H9 (cell line): ENCODE measurements at regions not wholly inside any gene's neighbourhood (a gene's known extent, or its start where the extent isn't known, plus 50 kb on each side); places are given as distances from the start of the nearest gene placed in this dataset.

Source experiments
- DNase-seq: peaks from one replicate; pipeline ENCODE4 v3.0.0-alpha.2; 2017
- H2AFZ ChIP-seq: one replicate; pipeline ENCODE4 v1.6.1; 2013; ENCODE audit warnings: mild to moderate bottlenecking, low read length, control low read depth, moderate library complexity
- H2AK5ac ChIP-seq: 2 replicates; pipeline ENCODE4 v1.6.1; 2013; ENCODE audit warnings: low read length, control low read depth, mixed read lengths; ENCODE audit not compliant: insufficient read length
- H2BK120ac ChIP-seq: one replicate; pipeline ENCODE4 v1.6.1; 2013; ENCODE audit warnings: low read depth, mild to moderate bottlenecking, low read length, control low read depth, inconsistent platforms; ENCODE audit not compliant: poor library complexity, severe bottlenecking
- H2BK12ac ChIP-seq: 2 replicates; pipeline ENCODE4 v1.6.1; 2013; ENCODE audit warnings: low read length, control low read depth, mixed read lengths, low read depth; ENCODE audit not compliant: insufficient read length
- H2BK15ac ChIP-seq: 2 replicates; pipeline ENCODE4 v1.6.1; 2013; ENCODE audit warnings: low read depth, low read length, control low read depth
- H2BK20ac ChIP-seq: one replicate; pipeline ENCODE4 v1.6.1; 2013; ENCODE audit warnings: low read depth, mild to moderate bottlenecking, low read length, control low read depth, inconsistent platforms; ENCODE audit not compliant: poor library complexity, severe bottlenecking
- H2BK5ac ChIP-seq: 2 replicates; pipeline ENCODE4 v1.6.1; 2013; ENCODE audit warnings: low read length, control low read depth, mixed read lengths; ENCODE audit not compliant: insufficient read length
- H3K14ac ChIP-seq: 2 replicates; pipeline ENCODE4 v1.6.1; 2013; ENCODE audit warnings: low read length, control low read depth; ENCODE audit not compliant: insufficient read depth
- H3K18ac ChIP-seq: 2 replicates; pipeline ENCODE4 v1.6.1; 2013; ENCODE audit warnings: low read depth, mild to moderate bottlenecking, mixed read lengths, low read length, control low read depth; ENCODE audit not compliant: insufficient read length
- H3K23ac ChIP-seq: 2 replicates; pipeline ENCODE4 v1.6.1; 2013; ENCODE audit warnings: low read length, control low read depth, mixed read lengths, low read depth; ENCODE audit not compliant: insufficient read length
- H3K23me2 ChIP-seq: 2 replicates; pipeline ENCODE4 v1.6.1; 2013; ENCODE audit warnings: low read depth, mild to moderate bottlenecking, mixed read lengths, low read length, control low read depth; ENCODE audit not compliant: insufficient read length, poor library complexity, severe bottlenecking
- H3K27ac ChIP-seq: 2 replicates; pipeline ENCODE4 v1.5.1; 2013; ENCODE audit warnings: low read length, control low read depth, mixed read lengths, low read depth; ENCODE audit not compliant: insufficient read length
- H3K27me3 ChIP-seq: 2 replicates; pipeline ENCODE4 v1.6.1; 2013; ENCODE audit warnings: low read length, control low read depth, inconsistent platforms; ENCODE audit not compliant: insufficient read depth
- H3K4ac ChIP-seq: 2 replicates; pipeline ENCODE4 v1.6.1; 2013; ENCODE audit warnings: low read depth, mild to moderate bottlenecking, control low read depth, inconsistent platforms, low read length, moderate library complexity
- H3K4me1 ChIP-seq: 2 replicates; pipeline ENCODE4 v1.6.1; 2013; ENCODE audit warnings: low read length, control low read depth, inconsistent platforms; ENCODE audit not compliant: insufficient read depth
- H3K4me2 ChIP-seq: 2 replicates; pipeline ENCODE4 v1.6.1; 2013; ENCODE audit warnings: low read length, control low read depth, mixed read lengths; ENCODE audit not compliant: insufficient read length, insufficient read depth
- H3K56ac ChIP-seq: 2 replicates; pipeline ENCODE4 v1.6.1; 2013; ENCODE audit warnings: low read depth, mild to moderate bottlenecking, mixed read lengths, low read length, control low read depth; ENCODE audit not compliant: insufficient read length
- H3K79me1 ChIP-seq: 2 replicates; pipeline ENCODE4 v1.6.1; 2013; ENCODE audit warnings: low read depth, mild to moderate bottlenecking, moderate library complexity, low read length, control low read depth, inconsistent platforms; ENCODE audit not compliant: insufficient read depth, poor library complexity, severe bottlenecking
- H3K79me2 ChIP-seq: 2 replicates; pipeline ENCODE4 v1.6.1; 2013; ENCODE audit warnings: low read length, control low read depth, inconsistent platforms; ENCODE audit not compliant: insufficient read depth
- H3K9ac ChIP-seq: 2 replicates; pipeline ENCODE4 v1.6.1; 2013; ENCODE audit warnings: low read length, control low read depth, mixed read lengths; ENCODE audit not compliant: insufficient read length; ENCODE audit errors: extremely low read depth
- H3K9me3 ChIP-seq: one replicate; pipeline ENCODE4 v1.6.1; 2013; ENCODE audit warnings: low read depth, low read length, inconsistent platforms; ENCODE audit not compliant: control insufficient read depth
- H3T11ph ChIP-seq: one replicate; pipeline ENCODE4 v1.6.1; 2013; ENCODE audit warnings: mild to moderate bottlenecking, low read length, control low read depth, inconsistent platforms
- H4K20me1 ChIP-seq: one replicate; pipeline ENCODE4 v1.6.1; 2013; ENCODE audit not compliant: control insufficient read depth, insufficient read length, insufficient read depth
- H4K5ac ChIP-seq: 2 replicates; pipeline ENCODE4 v1.6.1; 2013; ENCODE audit warnings: low read depth, mild to moderate bottlenecking, mixed read lengths, low read length, control low read depth; ENCODE audit not compliant: insufficient read length
- H4K8ac ChIP-seq: replicated peaks from 2 replicates; pipeline ENCODE4 v1.6.1; 2013; ENCODE audit warnings: low read length, control low read depth, mixed read lengths, low read depth; ENCODE audit not compliant: insufficient read length
- H4K91ac ChIP-seq: 2 replicates; pipeline ENCODE4 v1.6.1; 2013; ENCODE audit warnings: low read depth, mild to moderate bottlenecking, moderate library complexity, mixed read lengths, low read length, control low read depth; ENCODE audit not compliant: insufficient read length
- H3K27ac Mint-ChIP-seq, 3 experiments: 2 replicates in 2 of 3; 3 replicates in 1 of 3; pipeline ENCODE4 v1.8.0; 2020 to 2021; ENCODE audit warnings: mixed read lengths in 3 of 3, mild to moderate bottlenecking in 1 of 3, moderate library complexity in 1 of 3
- H3K27me3 Mint-ChIP-seq: 2 replicates; pipeline ENCODE4 v1.8.0; 2021; ENCODE audit warnings: low read depth, mild to moderate bottlenecking, moderate library complexity, mixed read lengths
- H3K36me3 Mint-ChIP-seq, 3 experiments: 2 replicates in 2 of 3; 3 replicates in 1 of 3; pipeline ENCODE4 v1.8.0; 2020 to 2021; ENCODE audit warnings: low read depth in 3 of 3, mixed read lengths in 3 of 3; ENCODE audit not compliant: insufficient read depth in 1 of 3
- H3K4me1 Mint-ChIP-seq, 2 experiments: 2 replicates each; pipeline ENCODE4 v1.8.0; 2020; ENCODE audit warnings: mixed read lengths in 2 of 2
- H3K4me3 Mint-ChIP-seq, 2 experiments: 2 replicates in 1 of 2; 3 replicates in 1 of 2; pipeline ENCODE4 v1.8.0; 2020 to 2021; ENCODE audit warnings: mild to moderate bottlenecking in 2 of 2, mixed read lengths in 2 of 2, moderate library complexity in 1 of 2
- H3K9me3 Mint-ChIP-seq, 2 experiments: 2 replicates in 1 of 2; 3 replicates in 1 of 2; pipeline ENCODE4 v1.8.0; 2020; ENCODE audit warnings: mild to moderate bottlenecking in 2 of 2, mixed read lengths in 2 of 2, moderate library complexity in 1 of 2
- CTCF ChIP-seq: fragments of 200-600 bp; sonication (generic); conservative IDR thresholded peaks from 3 replicates; pipeline ENCODE4 v1.8.0; 2021; ENCODE audit warnings: antibody characterized with exemption, mild to moderate bottlenecking
- WGBS: extraction: QIAGEN DNeasy Blood & Tissue Kit; methylation state at CpG from one replicate; pipeline ENCODE4 v1.1.7; 2013; ENCODE audit warnings: missing lambda C conversion rate, low lambda C conversion rate, mixed read lengths; ENCODE audit not compliant: insufficient read length; ENCODE audit errors: extremely low coverage; 5-methylcytosine and 5-hydroxymethylcytosine counted together

GRCh38 chr6:14065350-14065749 is 52.2 kb upstream of the CD83 start:
- Histone ChIP-seq H3K4me2 (no peak overlapping the region), H2BK5ac (no peak overlapping the region), H3K23ac (no peak overlapping the region), H3K27ac (no peak overlapping the region), H3K23me2 (no peaks in the 10 kb centered on the region), H2BK15ac (no peak overlapping the region), H3K4me1 (no peaks in the 10 kb centered on the region), H2BK12ac (no peak overlapping the region), H4K20me1 (no peaks in the 10 kb centered on the region), H3K18ac (no peak overlapping the region), H3K56ac (no peak overlapping the region), H4K91ac (no peak overlapping the region), H3K4ac (no peak overlapping the region), H4K5ac (no peak overlapping the region), H2AFZ (no peak overlapping the region), H4K8ac (no peak overlapping the region), H3K79me2 (no peaks in the 10 kb centered on the region), H2AK5ac (no peak overlapping the region), H3K9me3 (no peaks in the 10 kb centered on the region), H2BK120ac (no peak overlapping the region), H3K27me3 (no peaks in the 10 kb centered on the region), H3K79me1 (no peaks in the 10 kb centered on the region), H3K14ac (no peak overlapping the region), H3K9ac (no peak overlapping the region), H2BK20ac (no peak overlapping the region), H3T11ph (no peak overlapping the region)
- Mint-ChIP-seq H3K27me3 (no peaks in the 10 kb centered on the region; the same call in 1 of the 2 replicates), H3K36me3 (no peaks in the 10 kb centered on the region; a peak in 1 of 7 replicates), H3K27ac (no peak overlapping the region), H3K4me3 (no peak overlapping the region), H3K4me1 (peaks cover 4 to 7% of the 10 kb centered on the region in 2 experiments; a peak in 2 of 4 replicates), H3K9me3 (peaks cover 8 to 9% of the 10 kb centered on the region in 2 experiments; a peak in 4 of 5 replicates)
- WGBS = no CpG with 5 or more reads among the region's 1 CpG
- no peak for DNase-seq
- TF ChIP-seq CTCF = no peak
